Trophoblast cell (in vitro differentiated cells and primary cell): ENCODE measurements at regions not wholly inside any gene's neighbourhood (a gene's known extent, or its start where the extent isn't known, plus 50 kb on each side); places are given as distances from the start of the nearest gene placed in this dataset.

ENCODE experiments used
- DNase-seq, 2 donors: peaks; one replicate each; pipeline ENCODE4 v3.0.0-alpha.2; 2016
- H2AFZ ChIP-seq: 2 replicates; pipeline ENCODE4 v1.6.1; 2013; ENCODE audit warnings: low read length, moderate library complexity, mild to moderate bottlenecking; ENCODE audit not compliant: insufficient read depth, poor library complexity
- H2AK5ac ChIP-seq: 2 replicates; pipeline ENCODE4 v1.6.1; 2013; ENCODE audit warnings: mild to moderate bottlenecking, low read length
- H2BK120ac ChIP-seq: 2 replicates; pipeline ENCODE4 v1.6.1; 2013; ENCODE audit warnings: low read length, mild to moderate bottlenecking, moderate library complexity; ENCODE audit not compliant: insufficient read depth, poor library complexity
- H2BK12ac ChIP-seq: 2 replicates; pipeline ENCODE4 v1.6.1; 2013; ENCODE audit warnings: mild to moderate bottlenecking, low read length, moderate library complexity
- H2BK5ac ChIP-seq: 2 replicates; pipeline ENCODE4 v1.6.1; 2013; ENCODE audit warnings: low read length, low read depth, moderate library complexity, mild to moderate bottlenecking; ENCODE audit not compliant: poor library complexity
- H3K14ac ChIP-seq: 2 replicates; pipeline ENCODE4 v1.6.1; 2013; ENCODE audit warnings: mild to moderate bottlenecking, low read length
- H3K18ac ChIP-seq: 2 replicates; pipeline ENCODE4 v1.6.1; 2013; ENCODE audit warnings: mild to moderate bottlenecking, low read length
- H3K23ac ChIP-seq: 2 replicates; pipeline ENCODE4 v1.6.1; 2013; ENCODE audit warnings: low read length
- H3K27ac ChIP-seq: 2 replicates; pipeline ENCODE4 v1.5.1; 2013; ENCODE audit warnings: low read depth, mild to moderate bottlenecking, inconsistent platforms, low read length, moderate library complexity
- H3K27me3 ChIP-seq: 2 replicates; pipeline ENCODE4 v1.6.1; 2013; ENCODE audit warnings: inconsistent platforms, mild to moderate bottlenecking, low read length, moderate library complexity; ENCODE audit not compliant: insufficient read depth
- H3K36me3 ChIP-seq, 2 experiments: 1 replicate in 1 of 2; 2 replicates in 1 of 2; pipeline ENCODE4 v1.6.1; 2013; ENCODE audit warnings: low read length in 2 of 2, mild to moderate bottlenecking in 2 of 2, moderate library complexity in 1 of 2; ENCODE audit not compliant: insufficient read depth in 2 of 2, control insufficient read depth in 1 of 2
- H3K4ac ChIP-seq: 2 replicates; pipeline ENCODE4 v1.6.1; 2013; ENCODE audit warnings: low read depth, mild to moderate bottlenecking, low read length, moderate library complexity
- H3K4me1 ChIP-seq, 2 experiments: 1 replicate in 1 of 2; 2 replicates in 1 of 2; pipeline ENCODE4 v1.6.1; 2013; ENCODE audit warnings: low read length in 2 of 2, mild to moderate bottlenecking in 2 of 2, moderate library complexity in 1 of 2; ENCODE audit not compliant: insufficient read depth in 2 of 2, control insufficient read depth in 1 of 2
- H3K4me2 ChIP-seq: 2 replicates; pipeline ENCODE4 v1.6.1; 2013; ENCODE audit warnings: inconsistent platforms, mild to moderate bottlenecking, low read length, moderate library complexity
- H3K4me3 ChIP-seq: 2 replicates; pipeline ENCODE4 v1.5.1; 2013; ENCODE audit warnings: mild to moderate bottlenecking, low read depth, low read length, inconsistent platforms
- H3K79me1 ChIP-seq: one replicate; pipeline ENCODE4 v1.6.1; 2013; ENCODE audit warnings: low read length
- H3K79me2 ChIP-seq: 2 replicates; pipeline ENCODE4 v1.6.1; 2013; ENCODE audit warnings: low read length, mild to moderate bottlenecking; ENCODE audit not compliant: control insufficient read depth, insufficient read depth, poor library complexity
- H3K9ac ChIP-seq: 2 replicates; pipeline ENCODE4 v1.6.1; 2013; ENCODE audit warnings: mild to moderate bottlenecking, low read length
- H3K9me3 ChIP-seq: 2 replicates; pipeline ENCODE4 v1.6.1; 2013; ENCODE audit warnings: low read depth, mild to moderate bottlenecking, control low read depth, inconsistent platforms, low read length; ENCODE audit not compliant: insufficient read depth
- H4K12ac ChIP-seq: 2 replicates; pipeline ENCODE4 v1.6.1; 2013; ENCODE audit warnings: low read depth, mild to moderate bottlenecking, low read length, moderate library complexity
- H4K8ac ChIP-seq: 2 replicates; pipeline ENCODE4 v1.6.1; 2013; ENCODE audit warnings: low read depth, mild to moderate bottlenecking, low read length, moderate library complexity
- H4K91ac ChIP-seq: one replicate; pipeline ENCODE4 v1.6.1; 2013; ENCODE audit warnings: low read depth, mild to moderate bottlenecking, low read length, moderate library complexity
- WGBS: extraction: QIAGEN DNeasy Blood & Tissue Kit; methylation state at CpG from one replicate; pipeline ENCODE4 v1.1.7; 2013; ENCODE audit warnings: missing lambda C conversion rate; ENCODE audit not compliant: insufficient read length, insufficient coverage; ENCODE audit errors: extremely low coverage; 5-methylcytosine and 5-hydroxymethylcytosine counted together

DNA sequence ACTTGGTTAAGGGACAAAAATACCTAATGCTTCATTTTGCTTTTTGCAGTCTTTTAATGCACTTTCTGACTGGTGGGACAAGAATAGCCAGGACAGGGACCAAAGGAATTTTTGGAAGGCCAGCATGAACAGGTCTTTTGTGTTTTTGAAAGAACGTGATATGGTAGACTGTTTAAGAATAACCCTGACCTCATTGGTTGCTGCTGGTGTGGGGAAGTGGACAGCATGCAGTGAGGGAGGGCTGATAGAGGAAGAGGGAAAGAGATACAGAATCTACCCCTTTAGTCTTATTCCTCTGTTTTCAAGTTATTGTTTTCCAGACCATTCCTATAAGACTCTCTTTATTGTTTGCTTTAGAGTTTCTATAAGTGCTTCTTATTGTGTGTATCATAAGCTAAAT is 816.2 kb downstream of the CDH11 start:
- Histone ChIP-seq H3K9me3 (no peaks in the 10 kb centered on the region), H3K79me1 (no peaks in the 10 kb centered on the region), H4K91ac (no peak overlapping the region), H3K79me2 (no peaks in the 10 kb centered on the region), H3K27ac (no peak overlapping the region), H2BK5ac (no peak overlapping the region), H3K36me3 (no peaks in the 10 kb centered on the region), H3K9ac (no peak overlapping the region), H3K4me3 (no peak overlapping the region), H3K27me3 (no peaks in the 10 kb centered on the region), H2AFZ (no peak overlapping the region), H2BK120ac (no peak overlapping the region), H2AK5ac (no peak overlapping the region), H3K14ac (no peak overlapping the region), H3K4me1 (no peaks in the 10 kb centered on the region), H4K8ac (no peak overlapping the region), H3K4me2 (no peak overlapping the region), H3K18ac (no peak overlapping the region), H3K4ac (no peak overlapping the region), H4K12ac (no peak overlapping the region), H3K23ac (no peak overlapping the region), H2BK12ac (no peak overlapping the region)
- no CpG with 5 or more reads among the region's 1 CpG for WGBS
- no peak for DNase-seq

DNA sequence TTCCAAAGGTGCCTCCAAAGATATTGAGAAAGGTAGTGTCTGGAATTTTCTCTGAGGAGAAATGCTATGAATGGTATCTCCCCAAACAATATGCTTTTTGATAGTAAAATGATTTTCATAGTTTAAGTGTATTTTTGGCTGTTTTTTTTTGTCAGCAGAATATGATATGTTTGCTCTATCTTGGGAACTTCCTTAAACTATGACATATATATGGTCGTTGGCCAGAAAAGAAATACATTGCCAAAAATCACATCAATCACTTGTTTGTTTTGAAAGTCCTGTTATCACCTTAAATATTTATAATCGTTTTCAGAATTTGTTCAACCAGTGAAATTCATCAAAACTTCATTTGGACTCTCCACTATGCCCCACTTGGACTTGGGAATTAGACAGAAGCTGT is 816.9 kb downstream of the CDH11 start:
- Histone ChIP-seq H3K36me3 (no peaks in the 10 kb centered on the region), H3K4me3 (no peak overlapping the region), H2BK5ac (no peak overlapping the region), H4K91ac (no peak overlapping the region), H4K8ac (no peak overlapping the region), H2AFZ (no peak overlapping the region), H2BK12ac (no peak overlapping the region), H3K79me1 (no peaks in the 10 kb centered on the region), H2AK5ac (no peak overlapping the region), H3K9me3 (no peaks in the 10 kb centered on the region), H3K23ac (no peak overlapping the region), H3K4me2 (no peak overlapping the region), H4K12ac (no peak overlapping the region), H3K4me1 (no peaks in the 10 kb centered on the region), H2BK120ac (no peak overlapping the region), H3K14ac (no peak overlapping the region), H3K79me2 (no peaks in the 10 kb centered on the region), H3K4ac (no peak overlapping the region), H3K27me3 (no peaks in the 10 kb centered on the region), H3K9ac (no peak overlapping the region), H3K27ac (no peak overlapping the region), H3K18ac (no peak overlapping the region)
- no peak for DNase-seq
- WGBS: no CpG with 5 or more reads among the region's 2 CpGs

DNA sequence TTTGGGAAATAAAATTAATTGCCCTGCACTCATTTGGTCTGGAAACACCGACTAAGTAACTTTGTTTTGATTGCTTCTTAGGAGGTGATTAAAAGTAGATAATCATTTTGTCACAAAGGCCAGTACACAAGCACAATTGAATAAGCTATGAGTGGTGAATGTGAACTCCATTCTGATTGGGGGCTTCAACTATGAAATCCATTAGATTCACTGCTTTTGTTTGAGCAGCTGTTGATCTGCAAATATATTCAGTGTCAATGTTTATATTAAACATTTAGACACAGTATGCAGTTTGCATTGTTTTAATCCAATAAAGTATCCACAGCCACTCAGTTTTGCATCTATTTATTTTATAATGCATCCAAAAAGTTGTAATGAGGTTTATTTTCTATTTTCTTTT is 817.5 kb downstream of the CDH11 start:
- no peak overlapping the region for H4K91ac ChIP-seq

DNA sequence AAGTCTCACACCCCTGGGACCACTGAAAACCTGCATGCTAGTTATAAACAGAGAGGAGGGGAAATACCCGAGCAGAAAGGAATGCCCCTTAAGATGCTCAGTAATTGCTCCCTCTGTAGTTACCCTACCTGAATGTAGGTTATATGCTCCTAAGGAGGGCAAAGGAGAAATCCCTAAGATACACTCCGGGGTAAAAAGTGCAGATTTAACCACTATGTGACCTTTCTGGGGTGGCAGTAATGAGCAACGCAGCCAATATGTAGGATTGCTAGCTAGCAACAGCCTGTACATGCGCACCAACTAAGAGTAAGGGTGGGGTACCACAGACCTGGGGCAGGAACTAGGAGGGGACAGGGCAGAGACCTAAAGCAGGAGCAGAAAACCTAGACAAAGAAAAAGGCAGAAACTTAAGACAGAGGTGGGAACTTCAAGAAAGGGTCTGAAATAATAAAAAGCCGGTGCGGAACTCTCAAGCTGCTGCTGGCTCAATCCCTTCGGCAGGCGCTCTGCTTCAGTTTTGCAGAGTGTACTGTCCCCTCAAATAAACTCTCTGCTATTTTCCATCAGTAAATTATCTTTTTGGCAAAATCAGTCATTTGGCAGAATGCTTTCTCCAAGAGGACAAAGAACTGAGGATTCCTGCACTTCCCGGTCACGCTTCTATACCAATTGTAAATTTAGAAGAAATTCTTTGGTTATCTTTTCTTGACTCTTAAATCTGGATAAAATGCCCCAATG is 823.8 kb downstream of the CDH11 start:
- H3K4me3 ChIP-seq: no peak overlapping the region
- H2AK5ac ChIP-seq: no peak overlapping the region
- no peak overlapping the region for H3K14ac ChIP-seq
- no peak overlapping the region for H2AFZ ChIP-seq
- H2BK5ac ChIP-seq: no peak overlapping the region
- no peak overlapping the region for H3K27ac ChIP-seq
- H3K9me3 ChIP-seq: no peaks in the 10 kb centered on the region
- no peak overlapping the region for H4K8ac ChIP-seq
- H3K27me3 ChIP-seq: no peaks in the 10 kb centered on the region
- no peak overlapping the region for H2BK12ac ChIP-seq
- no peaks in the 10 kb centered on the region for H3K79me1 ChIP-seq
- H2BK120ac ChIP-seq: no peak overlapping the region
- H3K4ac ChIP-seq: no peak overlapping the region
- H4K12ac ChIP-seq: no peak overlapping the region
- H3K4me1 ChIP-seq: no peaks in the 10 kb centered on the region
- H3K9ac ChIP-seq: no peak overlapping the region
- H3K36me3 ChIP-seq: peaks cover 0 to 2% of the 10 kb centered on the region in 2 experiments
- H3K23ac ChIP-seq: no peak overlapping the region
- no peak for DNase-seq
- H3K79me2 ChIP-seq: no peaks in the 10 kb centered on the region
- no CpG with 5 or more reads among the region's 10 CpGs for WGBS
- no peak overlapping the region for H4K91ac ChIP-seq
- H3K4me2 ChIP-seq: no peak overlapping the region
- no peak overlapping the region for H3K18ac ChIP-seq

More for the DNA sequence above, 817.5 kb downstream of the CDH11 start:
- H2BK12ac ChIP-seq: no peak overlapping the region
- no peak overlapping the region for H2BK5ac ChIP-seq
- H3K9ac ChIP-seq: no peak overlapping the region
- no peak overlapping the region for H3K4me2 ChIP-seq
- no peak overlapping the region for H2AK5ac ChIP-seq
- H3K79me2 ChIP-seq: no peaks in the 10 kb centered on the region
- no peak for DNase-seq
- no peaks in the 10 kb centered on the region for H3K9me3 ChIP-seq
- no peak overlapping the region for H3K4ac ChIP-seq
- H3K23ac ChIP-seq: no peak overlapping the region
- H3K4me1 ChIP-seq: no peaks in the 10 kb centered on the region
- H2AFZ ChIP-seq: no peak overlapping the region
- H3K18ac ChIP-seq: no peak overlapping the region
- H2BK120ac ChIP-seq: no peak overlapping the region
- H4K8ac ChIP-seq: no peak overlapping the region
- no peak overlapping the region for H3K27ac ChIP-seq
- H3K36me3 ChIP-seq: no peaks in the 10 kb centered on the region
- H3K79me1 ChIP-seq: no peaks in the 10 kb centered on the region
- no peak overlapping the region for H3K4me3 ChIP-seq
- WGBS: no CpG with 5 or more reads among the region's 1 CpG
- H3K27me3 ChIP-seq: no peaks in the 10 kb centered on the region
- H3K14ac ChIP-seq: no peak overlapping the region
- H4K12ac ChIP-seq: no peak overlapping the region
